Ectodermal cell (in vitro differentiated cells): ENCODE measurements at regions not wholly inside any gene's neighbourhood (a gene's known extent, or its start where the extent isn't known, plus 50 kb on each side); places are given as distances from the start of the nearest gene placed in this dataset.
A peak's percentile ranks its signal among the peaks of the same experiment; 100 is the strongest.

Source experiments
- H3K27ac ChIP-seq: 2 replicates; pipeline ENCODE4 v1.7.0; 2013; ENCODE audit warnings: mild to moderate bottlenecking, low read depth, low read length; ENCODE audit not compliant: insufficient read depth, poor library complexity, severe bottlenecking
- H3K27me3 ChIP-seq: 2 replicates; pipeline ENCODE4 v1.7.0; 2013; ENCODE audit warnings: mild to moderate bottlenecking, low read length; ENCODE audit not compliant: insufficient read depth, control insufficient read depth, poor library complexity, severe bottlenecking
- H3K36me3 ChIP-seq: one replicate; pipeline ENCODE4 v1.7.0; 2013; ENCODE audit warnings: low read length; ENCODE audit not compliant: control insufficient read depth, insufficient read depth
- H3K4me1 ChIP-seq: one replicate; pipeline ENCODE4 v1.7.0; 2013; ENCODE audit warnings: low read length; ENCODE audit not compliant: control insufficient read depth, insufficient read depth
- H3K4me3 ChIP-seq: 2 replicates; pipeline ENCODE4 v1.7.0; 2013; ENCODE audit warnings: low read depth, low read length, control low read depth; ENCODE audit not compliant: insufficient read depth
- H3K9me3 ChIP-seq: 2 replicates; pipeline ENCODE4 v1.7.0; 2013; ENCODE audit warnings: mild to moderate bottlenecking, low read length, moderate library complexity; ENCODE audit not compliant: control insufficient read depth
- WGBS, 2 experiments: methylation state at CpG; one replicate each; pipeline ENCODE4 v1.1.7; 2013; ENCODE audit warnings: missing lambda C conversion rate in 2 of 2; 5-methylcytosine and 5-hydroxymethylcytosine counted together

GRCh38 chr2:16212321-16212720, 272.0 kb downstream of the MYCN start:
- Histone ChIP-seq H3K27me3 (no peaks in the 10 kb centered on the region), H3K4me3 (no peak overlapping the region), H3K4me1 (peaks cover 15% of the 10 kb centered on the region), H3K27ac (no peak overlapping the region), H3K9me3 (peaks cover 2% of the 10 kb centered on the region), H3K36me3 (no peaks in the 10 kb centered on the region)
- WGBS, 2 experiments, result 92 to 93% methylated on average over 5 to 6 of the region's 6 CpGs

GRCh38 chr2:16211341-16211740, 271.0 kb downstream of the MYCN start:
- no peaks in the 10 kb centered on the region for H3K36me3 ChIP-seq
- H3K27me3 ChIP-seq, result no peaks in the 10 kb centered on the region
- H3K9me3 ChIP-seq, result peaks cover 2% of the 10 kb centered on the region
- H3K4me3 ChIP-seq, result no peak overlapping the region
- no peak overlapping the region for H3K27ac ChIP-seq
- 33 to 64% methylated on average over 3 of the region's 4 CpGs for WGBS, 2 experiments
- H3K4me1 ChIP-seq, result peaks cover 8% of the 10 kb centered on the region

- Histone ChIP-seq H3K36me3 (no peaks in the 10 kb centered on the region), H3K4me3 (no peak overlapping the region), H3K27me3 (no peaks in the 10 kb centered on the region), H3K9me3 (peaks cover 2% of the 10 kb centered on the region), H3K4me1 (peaks cover 8% of the 10 kb centered on the region), H3K27ac (no peak overlapping the region)
- WGBS, 2 experiments, result 94 to 99% methylated on average over 2 of the region's 2 CpGs
Measured at GRCh38 chr2:16210841-16211240, 270.5 kb downstream of the MYCN start.

GRCh38 chr2:16209799-16210198, 269.4 kb downstream of the MYCN start:
- no peaks in the 10 kb centered on the region for H3K36me3 ChIP-seq
- H3K27me3 ChIP-seq, result no peaks in the 10 kb centered on the region
- 90 to 93% methylated on average over 1 of the region's 1 CpG for WGBS, 2 experiments
- peaks cover 2% of the 10 kb centered on the region for H3K9me3 ChIP-seq
- H3K4me1 ChIP-seq, result peaks cover 15% of the 10 kb centered on the region
- no peak overlapping the region for H3K27ac ChIP-seq
- no peak overlapping the region for H3K4me3 ChIP-seq

GRCh38 chr2:16208921-16209320, 268.6 kb downstream of the MYCN start:
- H3K9me3 ChIP-seq, result peaks cover 2% of the 10 kb centered on the region
- 84 to 100% methylated on average over 1 of the region's 1 CpG for WGBS, 2 experiments
- H3K27ac ChIP-seq, result no peak overlapping the region
- no peak overlapping the region for H3K4me3 ChIP-seq
- peaks cover 24% of the 10 kb centered on the region for H3K4me1 ChIP-seq
- H3K27me3 ChIP-seq, result no peaks in the 10 kb centered on the region
- H3K36me3 ChIP-seq, result no peaks in the 10 kb centered on the region

GRCh38 chr2:16208241-16208797, 268.0 kb downstream of the MYCN start:
- no peak overlapping the region for H3K27ac ChIP-seq
- H3K9me3 ChIP-seq, result peaks cover 2% of the 10 kb centered on the region
- peaks cover 28% of the 10 kb centered on the region for H3K4me1 ChIP-seq
- H3K4me3 ChIP-seq, result no peak overlapping the region
- H3K36me3 ChIP-seq, result no peaks in the 10 kb centered on the region
- 75 to 76% methylated on average over 5 of the region's 6 CpGs for WGBS, 2 experiments
- H3K27me3 ChIP-seq, result no peaks in the 10 kb centered on the region

GRCh38 chr2:16207611-16208010, 267.3 kb downstream of the MYCN start:
- H3K27me3 ChIP-seq, result no peaks in the 10 kb centered on the region
- H3K36me3 ChIP-seq, result no peaks in the 10 kb centered on the region
- H3K27ac ChIP-seq, result no peak overlapping the region
- H3K4me1 ChIP-seq, result peaks cover 28% of the 10 kb centered on the region
- no peak overlapping the region for H3K4me3 ChIP-seq
- peaks cover 2% of the 10 kb centered on the region for H3K9me3 ChIP-seq
- WGBS, 2 experiments, result 92% methylated on average over 2 of the region's 2 CpGs

- Histone ChIP-seq H3K27ac (no peak overlapping the region), H3K27me3 (no peaks in the 10 kb centered on the region), H3K4me3 (no peak overlapping the region), H3K4me1 (peaks cover 28% of the 10 kb centered on the region), H3K36me3 (no peaks in the 10 kb centered on the region), H3K9me3 (peaks cover 2% of the 10 kb centered on the region)
- WGBS, 2 experiments, result 96 to 97% methylated on average over 2 to 3 of the region's 3 CpGs
Measured at GRCh38 chr2:16207151-16207550, 266.8 kb downstream of the MYCN start.

GRCh38 chr2:16206191-16206944, 266.0 kb downstream of the MYCN start:
- no peaks in the 10 kb centered on the region for H3K36me3 ChIP-seq
- H3K4me3 ChIP-seq, result no peak overlapping the region
- WGBS, 2 experiments, result 82 to 84% methylated on average over 4 of the region's 4 CpGs
- no peaks in the 10 kb centered on the region for H3K9me3 ChIP-seq
- peaks cover 28% of the 10 kb centered on the region for H3K4me1 ChIP-seq
- H3K27me3 ChIP-seq, result no peaks in the 10 kb centered on the region
- H3K27ac ChIP-seq, result no peak overlapping the region

- H3K27ac ChIP-seq, result peak overlapping the region; percentile 22
- H3K4me3 ChIP-seq, result no peak overlapping the region
- H3K4me1 ChIP-seq, result peaks cover 32% of the 10 kb centered on the region
- H3K27me3 ChIP-seq, result no peaks in the 10 kb centered on the region
- H3K9me3 ChIP-seq, result no peaks in the 10 kb centered on the region
- WGBS, 2 experiments, result 87 to 95% methylated on average over 2 of the region's 2 CpGs
- no peaks in the 10 kb centered on the region for H3K36me3 ChIP-seq
Measured at GRCh38 chr2:16205631-16206030, 265.3 kb downstream of the MYCN start.
